HEK293 (cell line): ENCODE measurements at regions not wholly inside any gene's neighbourhood (a gene's known extent, or its start where the extent isn't known, plus 50 kb on each side); places are given as distances from the start of the nearest gene placed in this dataset.

Experiments
- AEBP2 ChIP-seq: fragments of 450-650 bp; formaldehyde crosslinking; IDR thresholded peaks from 2 replicates; pipeline ENCODE4 v1.5.1; 2016; ENCODE audit warnings: missing biosample characterization, missing genetic modification characterization, borderline replicate concordance
- CTCF ChIP-seq: fragments of 450-650 bp; formaldehyde crosslinking; IDR thresholded peaks from 2 replicates; pipeline ENCODE4 v1.5.1; 2016; ENCODE audit warnings: missing biosample characterization, missing genetic modification characterization
- SALL2 ChIP-seq: fragments of 450-650 bp; formaldehyde crosslinking; IDR thresholded peaks from 2 replicates; pipeline ENCODE4 v1.5.0; 2017; ENCODE audit warnings: missing biosample characterization, mild to moderate bottlenecking, missing genetic modification characterization, borderline replicate concordance
- SETDB1 ChIP-seq: IDR thresholded peaks from one replicate; pipeline ENCODE4 v1.6.1; 2017; ENCODE audit warnings: mild to moderate bottlenecking, low read length, moderate library complexity, mixed read lengths; ENCODE audit not compliant: insufficient read length
- ZBTB17 ChIP-seq: fragments of 450-650 bp; formaldehyde crosslinking; IDR thresholded peaks from 2 replicates; pipeline ENCODE4 v1.5.1; 2016; ENCODE audit warnings: missing biosample characterization, missing genetic modification characterization
- ZBTB7A ChIP-seq: fragments of 450-650 bp; formaldehyde crosslinking; IDR thresholded peaks from 2 replicates; pipeline ENCODE4 v1.5.1; 2016; ENCODE audit warnings: low read depth, missing biosample characterization, missing genetic modification characterization
- ZNF146 ChIP-seq: fragments of 450-650 bp; formaldehyde crosslinking; IDR thresholded peaks from 2 replicates; pipeline ENCODE4 v1.5.1; 2016; ENCODE audit warnings: missing biosample characterization, missing genetic modification characterization
- ZNF830 ChIP-seq: fragments of 450-650 bp; IDR thresholded peaks from 2 replicates; pipeline ENCODE4 v1.5.0; 2018; ENCODE audit warnings: missing biosample characterization, missing genetic modification characterization, low read depth, mild to moderate bottlenecking, moderate library complexity
- ZSCAN4 ChIP-seq: fragments of 450-650 bp; formaldehyde crosslinking; IDR thresholded peaks from 2 replicates; pipeline ENCODE4 v1.5.1; 2017; ENCODE audit warnings: missing biosample characterization, missing genetic modification characterization

GRCh38 chr2:106953236-106953635, 67.3 kb upstream of the ST6GAL2 start:
- no peak for TF ChIP-seq ZSCAN4
- TF ChIP-seq AEBP2 (tag by site-specific recombination) = no peak
- TF ChIP-seq CTCF = no peak
- no peak for TF ChIP-seq ZNF146 (tag by site-specific recombination)
- no peak for TF ChIP-seq ZBTB17
- TF ChIP-seq ZBTB7A (tag by site-specific recombination) = no peak
- no peak for TF ChIP-seq ZNF830 (tag by site-specific recombination)
- TF ChIP-seq SALL2 (tag by site-specific recombination) = no peak
- TF ChIP-seq SETDB1 = no peak
